Neural progenitor cell (in vitro differentiated cells): ENCODE measurements at regions not wholly inside any gene's neighbourhood (a gene's known extent, or its start where the extent isn't known, plus 50 kb on each side); places are given as distances from the start of the nearest gene placed in this dataset.

Source experiments
- CTCF ChIP-seq: fragments of 200-600 bp; sonication (generic); IDR thresholded peaks from 2 replicates; pipeline ENCODE4 v1.5.1; 2017; ENCODE audit warnings: antibody characterized with exemption, mild to moderate bottlenecking
- EZH2 ChIP-seq: fragments of 200-600 bp; sonication (generic); IDR thresholded peaks from 2 replicates; pipeline ENCODE4 v1.6.1; 2017; ENCODE audit warnings: antibody characterized with exemption, mild to moderate bottlenecking, moderate library complexity

- TF ChIP-seq CTCF, result no peak
- TF ChIP-seq EZH2, result no peak
Observed at GRCh38 chr10:29798921-29799690, 164.3 kb upstream of the SVIL start.
